ENCODE measurements at regions not wholly inside any gene's neighbourhood (a gene's known extent, or its start where the extent isn't known, plus 50 kb on each side); places are given as distances from the start of the nearest gene placed in this dataset.

DNA sequence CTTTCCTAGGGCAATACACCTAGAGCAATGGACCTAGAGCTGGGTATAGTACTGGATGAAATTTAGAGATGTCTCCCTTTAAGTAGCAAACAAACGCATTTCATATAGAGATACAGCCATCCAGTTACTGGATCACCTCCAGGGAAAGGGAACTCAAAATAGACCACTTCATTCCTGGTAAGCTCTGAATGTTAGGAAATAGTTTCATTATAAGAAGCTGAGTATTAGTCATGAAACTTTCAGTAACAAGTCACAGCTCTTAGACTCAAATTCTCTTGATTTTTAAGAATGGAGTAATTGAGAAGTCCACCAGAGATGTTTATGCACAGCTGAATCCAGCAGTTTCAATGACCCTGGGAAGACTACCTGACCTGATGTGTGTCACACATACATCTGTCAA is 221.9 kb downstream of the FAM76B start:
- Mint-ChIP-seq H3K27ac (no peak overlapping the region), H3K9me3 (peaks cover 12% of the 10 kb centered on the region), H3K4me1 (no peaks in the 10 kb centered on the region), H3K27me3 (no peaks in the 10 kb centered on the region), H3K36me3 (peaks cover 8% of the 10 kb centered on the region), H3K4me3 (no peak overlapping the region)
- ATAC-seq = no peak

GRCh38 chr11:95566211-95566610 is 223.4 kb downstream of the FAM76B start:
- H3K4me1 Mint-ChIP-seq = no peaks in the 10 kb centered on the region
- H3K27ac Mint-ChIP-seq = no peak overlapping the region
- no peak for ATAC-seq
- peaks cover 8% of the 10 kb centered on the region for H3K36me3 Mint-ChIP-seq
- H3K9me3 Mint-ChIP-seq = peaks cover 12% of the 10 kb centered on the region
- no peaks in the 10 kb centered on the region for H3K27me3 Mint-ChIP-seq
- no peak overlapping the region for H3K4me3 Mint-ChIP-seq

- Mint-ChIP-seq H3K27ac (no peak overlapping the region), H3K9me3 (peaks cover 12% of the 10 kb centered on the region), H3K27me3 (no peaks in the 10 kb centered on the region), H3K4me3 (no peak overlapping the region), H3K36me3 (peaks cover 8% of the 10 kb centered on the region), H3K4me1 (no peaks in the 10 kb centered on the region)
- no peak for ATAC-seq
Measured at GRCh38 chr11:95565724-95566141, 223.8 kb downstream of the FAM76B start.

DNA sequence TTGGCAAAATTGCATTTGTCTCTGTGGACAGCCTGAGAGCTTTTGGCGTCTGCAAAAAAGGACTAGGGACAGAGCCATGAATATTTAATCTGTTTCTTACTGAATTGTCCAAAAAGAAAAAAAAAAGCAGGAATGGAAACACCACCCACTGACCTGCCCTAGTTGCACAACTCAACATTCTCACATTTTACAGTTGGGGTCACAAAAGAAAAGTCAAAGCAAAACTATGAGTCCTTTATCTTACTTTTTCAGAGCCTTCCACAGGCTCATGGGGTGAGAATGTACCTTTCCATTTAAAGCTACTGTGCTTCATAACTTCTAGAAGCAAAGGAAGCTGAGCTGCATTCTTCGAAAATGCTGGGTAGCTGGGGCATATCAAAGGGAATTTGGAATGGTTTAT is 225.7 kb downstream of the FAM76B start:
- H3K27ac Mint-ChIP-seq = no peak overlapping the region
- H3K4me3 Mint-ChIP-seq = no peak overlapping the region
- no peaks in the 10 kb centered on the region for H3K27me3 Mint-ChIP-seq
- ATAC-seq = no peak
- H3K9me3 Mint-ChIP-seq = peaks cover 8% of the 10 kb centered on the region
- peaks cover 6% of the 10 kb centered on the region for H3K4me1 Mint-ChIP-seq
- no peaks in the 10 kb centered on the region for H3K36me3 Mint-ChIP-seq

GRCh38 chr11:95563173-95563572 is 226.4 kb downstream of the FAM76B start:
- peaks cover 6% of the 10 kb centered on the region for H3K4me1 Mint-ChIP-seq
- H3K27ac Mint-ChIP-seq = no peak overlapping the region
- no peaks in the 10 kb centered on the region for H3K27me3 Mint-ChIP-seq
- no peaks in the 10 kb centered on the region for H3K36me3 Mint-ChIP-seq
- no peak for ATAC-seq
- peaks cover 4% of the 10 kb centered on the region for H3K9me3 Mint-ChIP-seq
- no peak overlapping the region for H3K4me3 Mint-ChIP-seq

DNA sequence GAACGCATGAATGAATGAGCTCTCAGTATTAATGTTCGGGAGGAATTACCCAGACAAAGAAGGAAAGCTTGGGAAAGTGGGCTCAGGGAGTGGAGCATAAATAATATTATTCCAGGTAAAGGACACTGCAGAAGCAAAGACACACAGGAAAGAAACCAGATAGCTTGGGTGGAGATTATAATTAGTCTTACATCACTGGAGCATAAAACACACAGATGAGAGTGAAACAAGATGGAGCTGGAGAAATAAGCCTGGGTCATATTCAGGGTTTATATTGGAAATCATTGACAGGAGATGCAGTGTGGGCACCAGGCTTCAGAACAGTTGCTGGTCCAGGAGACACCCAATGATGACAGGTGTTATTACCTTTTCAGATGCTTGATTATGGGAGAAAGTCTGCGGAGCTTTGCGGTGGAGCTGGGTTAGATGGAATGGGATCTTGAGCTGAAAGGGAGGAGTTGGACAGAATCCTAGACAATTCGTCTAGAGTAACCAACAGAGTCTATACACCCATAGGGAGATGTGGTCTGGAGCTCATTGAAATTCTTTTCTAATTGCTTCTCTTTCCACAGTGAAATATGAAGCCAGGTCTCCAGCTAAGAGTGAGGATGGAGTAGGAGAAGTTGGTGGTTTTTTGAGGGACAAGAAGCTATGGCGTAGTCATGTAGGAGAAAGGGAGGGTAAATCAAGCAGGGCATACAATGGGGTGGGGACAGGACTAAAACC is 227.2 kb downstream of the FAM76B start:
- ATAC-seq = no peak
- no peaks in the 10 kb centered on the region for H3K36me3 Mint-ChIP-seq
- no peak overlapping the region for H3K27ac Mint-ChIP-seq
- H3K4me1 Mint-ChIP-seq = peaks cover 9% of the 10 kb centered on the region
- no peak overlapping the region for H3K4me3 Mint-ChIP-seq
- peaks cover 4% of the 10 kb centered on the region for H3K9me3 Mint-ChIP-seq
- H3K27me3 Mint-ChIP-seq = no peaks in the 10 kb centered on the region

GRCh38 chr11:95559899-95560298 is 229.7 kb downstream of the FAM76B start:
- Mint-ChIP-seq H3K4me1 (peaks cover 30% of the 10 kb centered on the region), H3K27ac (no peak overlapping the region), H3K27me3 (no peaks in the 10 kb centered on the region), H3K4me3 (no peak overlapping the region), H3K36me3 (peaks cover 5% of the 10 kb centered on the region), H3K9me3 (peaks cover 8% of the 10 kb centered on the region)
- no peak for ATAC-seq

- no peak for ATAC-seq
- Mint-ChIP-seq H3K36me3 (peaks cover 5% of the 10 kb centered on the region), H3K9me3 (peaks cover 8% of the 10 kb centered on the region), H3K4me1 (peaks cover 30% of the 10 kb centered on the region), H3K27ac (peak overlapping the region; percentile 95), H3K4me3 (no peak overlapping the region), H3K27me3 (no peaks in the 10 kb centered on the region)
Measured at GRCh38 chr11:95557376-95557775, 232.2 kb downstream of the FAM76B start.

DNA sequence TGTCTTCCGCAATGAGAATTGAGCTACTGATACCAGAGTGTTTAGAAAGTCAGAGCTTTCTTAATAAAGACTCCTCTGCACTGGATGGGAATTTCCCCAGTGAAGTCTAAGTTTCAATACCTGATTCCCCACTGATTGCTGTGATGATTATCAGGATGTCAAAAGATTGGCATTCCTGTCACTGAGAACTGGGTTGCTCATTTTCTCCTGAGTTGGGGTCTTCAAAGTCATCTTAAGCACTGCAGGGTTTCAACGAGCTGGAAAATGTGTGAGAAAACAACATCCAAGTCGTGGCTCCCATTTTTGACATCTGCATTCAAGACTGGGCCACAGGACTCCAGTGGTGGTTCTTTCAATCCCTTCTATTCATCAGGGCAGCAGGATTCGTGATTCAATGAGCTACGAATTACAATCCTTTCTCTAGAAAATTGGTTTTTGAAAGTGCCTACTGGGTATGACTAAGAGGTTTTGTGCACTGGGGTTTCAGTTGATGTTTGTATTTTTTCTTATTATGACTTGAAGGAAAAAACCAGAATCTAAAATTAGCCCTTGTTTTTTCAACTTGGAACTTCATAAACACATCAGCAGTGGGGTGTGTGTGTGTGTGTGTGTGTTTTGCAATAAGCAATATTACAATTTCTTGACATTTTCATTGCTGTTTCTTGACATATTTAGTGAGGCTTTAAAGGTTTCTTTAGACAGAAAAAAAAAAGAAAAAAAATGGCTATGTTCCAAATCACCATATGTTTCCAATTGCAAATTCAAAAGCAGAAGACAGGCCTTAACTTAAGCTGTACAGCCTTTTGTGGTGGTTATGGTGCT is 233.0 kb downstream of the FAM76B start:
- peak; percentile 81 for ATAC-seq

DNA sequence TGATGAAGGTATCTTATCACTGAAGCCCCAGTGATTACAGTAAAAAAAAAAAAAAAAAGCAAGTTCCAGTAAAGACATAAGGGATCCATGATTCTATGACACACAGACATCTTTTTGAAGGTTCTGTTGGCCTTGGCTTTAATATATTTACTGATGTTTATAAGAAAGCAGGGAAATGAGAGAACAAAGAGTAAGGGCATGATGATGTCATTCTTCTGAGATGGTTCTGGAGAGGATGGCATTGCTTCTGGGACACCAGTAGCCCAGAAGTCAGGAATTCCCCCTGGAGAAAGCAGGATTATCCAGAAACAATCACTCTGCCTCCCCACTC is 233.6 kb downstream of the FAM76B start:
- H3K36me3 Mint-ChIP-seq = peaks cover 5% of the 10 kb centered on the region
- no peaks in the 10 kb centered on the region for H3K27me3 Mint-ChIP-seq
- peak overlapping the region; percentile 95 for H3K27ac Mint-ChIP-seq
- H3K4me3 Mint-ChIP-seq = no peak overlapping the region
- peaks cover 8% of the 10 kb centered on the region for H3K9me3 Mint-ChIP-seq
- ATAC-seq = no peak
- peaks cover 30% of the 10 kb centered on the region for H3K4me1 Mint-ChIP-seq

More for the DNA sequence above, 233.0 kb downstream of the FAM76B start:
- Mint-ChIP-seq H3K36me3 (peaks cover 5% of the 10 kb centered on the region), H3K4me3 (no peak overlapping the region), H3K27ac (peak overlapping the region; percentile 95), H3K4me1 (peaks cover 30% of the 10 kb centered on the region), H3K27me3 (no peaks in the 10 kb centered on the region), H3K9me3 (peaks cover 8% of the 10 kb centered on the region)

DNA sequence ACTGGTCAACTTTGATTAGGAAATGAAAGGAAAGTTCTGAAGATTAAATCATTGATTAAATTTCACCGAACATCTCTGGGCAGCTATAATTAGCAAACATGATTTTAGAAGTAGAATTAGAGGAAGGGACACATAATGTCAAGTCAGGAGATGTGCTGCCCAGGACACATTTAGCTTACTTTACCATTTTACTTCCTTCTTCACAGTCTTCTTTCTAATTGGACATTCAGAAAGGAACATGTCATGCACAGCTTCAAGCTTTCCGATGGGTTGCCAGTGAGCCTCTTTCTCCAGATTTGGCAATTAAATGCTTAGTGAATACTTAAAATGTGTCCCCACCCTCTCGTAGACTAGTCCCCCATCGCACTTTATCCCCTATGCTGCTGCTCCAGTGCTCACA is 234.7 kb downstream of the FAM76B start:
- H3K4me3 Mint-ChIP-seq = no peak overlapping the region
- H3K27me3 Mint-ChIP-seq = no peaks in the 10 kb centered on the region
- H3K4me1 Mint-ChIP-seq = peaks cover 30% of the 10 kb centered on the region
- H3K9me3 Mint-ChIP-seq = peaks cover 8% of the 10 kb centered on the region
- peaks cover 5% of the 10 kb centered on the region for H3K36me3 Mint-ChIP-seq
- ATAC-seq = no peak
- H3K27ac Mint-ChIP-seq = peak overlapping the region; percentile 95

DNA sequence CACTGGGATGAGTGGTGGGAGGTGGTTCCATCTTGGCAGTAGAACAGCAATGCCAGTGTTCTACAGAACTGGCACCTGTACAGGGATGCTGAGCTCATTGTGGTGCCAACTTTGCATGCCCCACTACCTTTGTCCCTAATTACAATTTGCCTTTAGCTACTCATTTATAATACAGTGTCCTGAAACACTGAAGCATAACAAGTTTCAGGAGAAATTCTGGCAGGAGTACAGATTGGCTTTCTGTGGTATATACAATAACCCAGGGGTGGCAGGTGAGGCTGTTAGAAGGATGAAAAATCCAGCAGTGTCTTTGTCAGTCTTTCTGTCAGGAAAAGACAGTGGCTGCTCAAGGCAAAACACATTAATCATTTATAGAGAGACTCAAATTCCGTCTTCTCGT is 240.3 kb downstream of the FAM76B start:
- no peaks in the 10 kb centered on the region for H3K9me3 Mint-ChIP-seq
- H3K36me3 Mint-ChIP-seq = no peaks in the 10 kb centered on the region
- no peak overlapping the region for H3K4me3 Mint-ChIP-seq

GRCh38 chr11:95548416-95548815 is 241.2 kb downstream of the FAM76B start:
- no peak overlapping the region for H3K27ac Mint-ChIP-seq
- H3K4me1 Mint-ChIP-seq = peaks cover 4% of the 10 kb centered on the region
- no peak for ATAC-seq
- no peaks in the 10 kb centered on the region for H3K9me3 Mint-ChIP-seq
- H3K36me3 Mint-ChIP-seq = no peaks in the 10 kb centered on the region
- no peak overlapping the region for H3K4me3 Mint-ChIP-seq
- no peaks in the 10 kb centered on the region for H3K27me3 Mint-ChIP-seq

More for the DNA sequence above, 240.3 kb downstream of the FAM76B start:
- no peak for ATAC-seq
- H3K27ac Mint-ChIP-seq = no peak overlapping the region
- H3K27me3 Mint-ChIP-seq = no peaks in the 10 kb centered on the region
- peaks cover 4% of the 10 kb centered on the region for H3K4me1 Mint-ChIP-seq

GRCh38 chr11:95547976-95548375 is 241.6 kb downstream of the FAM76B start:
- no peaks in the 10 kb centered on the region for H3K27me3 Mint-ChIP-seq

DNA sequence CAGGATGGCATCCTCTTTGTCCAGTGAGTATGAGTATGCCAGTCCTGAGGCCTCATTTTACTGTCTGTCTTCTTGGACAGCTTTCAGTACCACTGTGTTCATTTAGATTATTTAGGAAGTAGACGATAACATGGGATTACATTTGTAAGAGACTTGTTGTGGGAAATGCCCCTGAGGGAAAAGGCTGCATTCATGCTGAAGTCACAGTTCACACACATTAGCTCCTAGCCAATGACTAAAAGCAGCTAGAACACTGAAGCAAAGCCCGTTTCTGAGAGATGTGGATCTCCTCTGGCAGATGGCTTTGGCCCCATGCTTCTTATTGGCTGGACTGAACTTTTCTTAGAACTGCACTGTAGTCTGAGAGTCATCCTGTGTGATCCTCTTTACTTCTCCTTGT is 242.4 kb downstream of the FAM76B start:
- H3K36me3 Mint-ChIP-seq = no peaks in the 10 kb centered on the region
- H3K27me3 Mint-ChIP-seq = no peaks in the 10 kb centered on the region
- H3K9me3 Mint-ChIP-seq = no peaks in the 10 kb centered on the region
- no peak overlapping the region for H3K27ac Mint-ChIP-seq
- no peak overlapping the region for H3K4me3 Mint-ChIP-seq
- peaks cover 4% of the 10 kb centered on the region for H3K4me1 Mint-ChIP-seq
- no peak for ATAC-seq

More at GRCh38 chr11:95547976-95548375, 241.6 kb downstream of the FAM76B start:
- Mint-ChIP-seq H3K9me3 (no peaks in the 10 kb centered on the region), H3K4me1 (peaks cover 4% of the 10 kb centered on the region), H3K36me3 (no peaks in the 10 kb centered on the region), H3K27ac (no peak overlapping the region), H3K4me3 (no peak overlapping the region)
- ATAC-seq = no peak

All from stimulated activated memory B cell treated with anti-CD40 and anti-IgM and Interleukin-4, amounts not matched to agents 10 μg/mL and 1 μg/mL and 100 μg/mL, for 72 hours (primary cell).